ENCODE measurements at regions not wholly inside any gene's neighbourhood (a gene's known extent, or its start where the extent isn't known, plus 50 kb on each side); places are given as distances from the start of the nearest gene placed in this dataset.
"Not testable (repeated sequence)": the region's sequence is repeated elsewhere in the genome, so short reads cannot be mapped to it uniquely, and the experiment has no call there.

- peak; percentile 4 for TF ChIP-seq CTCF (IDR thresholded peaks at IDR 0.05; ENCODE audit: insufficient read depth, low read length)
- H3K4me3 ChIP-seq (ENCODE audit: low read depth, low read length): no peak overlapping the region
- peak; percentile 69 for DNase-seq (ENCODE audit: low read depth)
Observed at GRCh38 chr5:67771221-67771620, 444.3 kb upstream of the PIK3R1 start.

- DNase-seq (ENCODE audit: low read depth): peak; percentile 60
- no peak for TF ChIP-seq CTCF (IDR thresholded peaks at IDR 0.05; ENCODE audit: insufficient read depth, low read length)
- H3K4me3 ChIP-seq (ENCODE audit: low read depth, low read length): no peak overlapping the region
Observed at GRCh38 chr5:67770431-67771025, 445.0 kb upstream of the PIK3R1 start.

GRCh38 chr5:67765697-67766096 is 449.9 kb upstream of the PIK3R1 start:
- H3K4me3 ChIP-seq (ENCODE audit: low read depth, low read length): no peak overlapping the region
- DNase-seq (ENCODE audit: low read depth): no peak
- TF ChIP-seq CTCF (IDR thresholded peaks at IDR 0.05; ENCODE audit: insufficient read depth, low read length): no peak

- not testable (repeated sequence) for H3K4me3 ChIP-seq (ENCODE audit: low read depth, low read length); DNase-seq (ENCODE audit: low read depth)
Observed at GRCh38 chr5:67757771-67758170, 457.8 kb upstream of the PIK3R1 start.

GRCh38 chr5:67752357-67752708 is 463.2 kb upstream of the PIK3R1 start:
- no peak overlapping the region for H3K4me3 ChIP-seq (ENCODE audit: low read depth, low read length)
- no peak for DNase-seq (ENCODE audit: low read depth)
- no peak for TF ChIP-seq CTCF (IDR thresholded peaks at IDR 0.05; ENCODE audit: insufficient read depth, low read length)

GRCh38 chr5:67748165-67748690 is 467.3 kb upstream of the PIK3R1 start:
- DNase-seq (ENCODE audit: low read depth): no peak
- no peak for TF ChIP-seq CTCF (IDR thresholded peaks at IDR 0.05; ENCODE audit: insufficient read depth, low read length)
- H3K4me3 ChIP-seq (ENCODE audit: low read depth, low read length): no peak overlapping the region

GRCh38 chr5:67747096-67747495 is 468.5 kb upstream of the PIK3R1 start:
- no peak for DNase-seq (ENCODE audit: low read depth)
- no peak for TF ChIP-seq CTCF (IDR thresholded peaks at IDR 0.05; ENCODE audit: insufficient read depth, low read length)
- no peak overlapping the region for H3K4me3 ChIP-seq (ENCODE audit: low read depth, low read length)

- not testable (repeated sequence) for H3K4me3 ChIP-seq (ENCODE audit: low read depth, low read length); DNase-seq (ENCODE audit: low read depth)
Observed at GRCh38 chr5:67746608-67747007, 468.9 kb upstream of the PIK3R1 start.

All from fibroblast of the aortic adventitia (primary cell).